MM.1S (cell line): ENCODE measurements at regions not wholly inside any gene's neighbourhood (a gene's known extent, or its start where the extent isn't known, plus 50 kb on each side); places are given as distances from the start of the nearest gene placed in this dataset.

Experiments
- DNase-seq: peaks from one replicate; pipeline ENCODE4 v3.0.0-alpha.2; 2015
- H2AFZ ChIP-seq: fragments of 300-600 bp; sonication (generic); 2 replicates; pipeline ENCODE4 v1.6.0; 2016; ENCODE audit warnings: antibody characterized with exemption, low read length
- H3F3A ChIP-seq: fragments of 300-600 bp; sonication (generic); 2 replicates; pipeline ENCODE4 v1.6.1; 2016; ENCODE audit warnings: mild to moderate bottlenecking, antibody characterized with exemption, low read length, moderate library complexity, mixed read lengths; ENCODE audit not compliant: insufficient read depth
- H3K27ac ChIP-seq: fragments of 300-600 bp; sonication (generic); 2 replicates; pipeline ENCODE4 v1.5.1; 2016; ENCODE audit warnings: mild to moderate bottlenecking, low read length
- H3K27me3 ChIP-seq: fragments of 300-600 bp; sonication (generic); replicated peaks from 2 replicates; pipeline ENCODE4 v1.6.0; 2016; ENCODE audit warnings: low read length; ENCODE audit not compliant: insufficient read depth
- H3K36me3 ChIP-seq: fragments of 300-600 bp; sonication (generic); replicated peaks from 2 replicates; pipeline ENCODE4 v1.6.1; 2016; ENCODE audit warnings: mild to moderate bottlenecking, low read length, mixed read lengths; ENCODE audit not compliant: insufficient read depth
- H3K4me1 ChIP-seq: fragments of 300-600 bp; sonication (generic); 2 replicates; pipeline ENCODE4 v1.6.1; 2016; ENCODE audit warnings: low read length, mixed read lengths
- H3K4me2 ChIP-seq: fragments of 300-600 bp; sonication (generic); 2 replicates; pipeline ENCODE4 v1.6.0; 2016; ENCODE audit warnings: low read depth, low read length
- H3K4me3 ChIP-seq: fragments of 300-600 bp; sonication (generic); 2 replicates; pipeline ENCODE4 v1.5.1; 2016; ENCODE audit warnings: low read length, mixed read lengths
- H3K79me2 ChIP-seq: fragments of 300-600 bp; sonication (generic); 2 replicates; pipeline ENCODE4 v1.6.1; 2016; ENCODE audit warnings: mixed run types, low read length, mixed read lengths
- H3K9ac ChIP-seq: fragments of 300-600 bp; sonication (generic); 2 replicates; pipeline ENCODE4 v1.6.1; 2016; ENCODE audit warnings: low read length, mixed read lengths
- H3K9me2 ChIP-seq: fragments of 300-600 bp; sonication (generic); replicated peaks from 2 replicates; pipeline ENCODE4 v1.6.1; 2016; ENCODE audit warnings: mild to moderate bottlenecking, low read length, mixed read lengths; ENCODE audit not compliant: insufficient read depth
- H3K9me3 ChIP-seq: fragments of 300-600 bp; sonication (generic); replicated peaks from 2 replicates; pipeline ENCODE4 v1.6.1; 2016; ENCODE audit warnings: mild to moderate bottlenecking, low read length, mixed read lengths; ENCODE audit not compliant: insufficient read depth
- H4K20me1 ChIP-seq: fragments of 300-600 bp; sonication (generic); 2 replicates; pipeline ENCODE4 v1.6.1; 2016; ENCODE audit warnings: mild to moderate bottlenecking, low read length, moderate library complexity, mixed read lengths; ENCODE audit not compliant: insufficient read depth
- CTCF ChIP-seq: fragments of 300-600 bp; sonication (generic); IDR thresholded peaks from 2 replicates; pipeline ENCODE4 v1.5.1; 2016; ENCODE audit warnings: antibody characterized with exemption, low read length, mixed read lengths
- EZH2 ChIP-seq: fragments of 300-600 bp; sonication (generic); optimal IDR thresholded peaks from 2 replicates; pipeline ENCODE3; 2017; ENCODE audit warnings: low read depth, mild to moderate bottlenecking, antibody characterized with exemption, low read length, mixed read lengths
- EZH2phosphoT487 ChIP-seq: fragments of 300-600 bp; sonication (generic); IDR thresholded peaks from 2 replicates; pipeline ENCODE4 v1.6.1; 2018; ENCODE audit warnings: antibody characterized with exemption, low read length

GRCh38 chr10:133002685-133003084, 60.3 kb upstream of the CFAP46 start:
- Histone ChIP-seq H3K9me3 (no peaks in the 10 kb centered on the region), H3K27ac (no peak overlapping the region), H3K79me2 (no peaks in the 10 kb centered on the region), H4K20me1 (no peaks in the 10 kb centered on the region), H3K27me3 (peaks cover 56% of the 10 kb centered on the region), H3K4me2 (no peak overlapping the region), H3K36me3 (no peaks in the 10 kb centered on the region), H2AFZ (no peak overlapping the region), H3K9me2 (no peaks in the 10 kb centered on the region), H3F3A (no peaks in the 10 kb centered on the region), H3K9ac (no peak overlapping the region), H3K4me3 (no peak overlapping the region), H3K4me1 (no peaks in the 10 kb centered on the region)
- TF ChIP-seq EZH2phosphoT487 (no peak), CTCF (no peak), EZH2 (no peak)
- DNase-seq: no peak

DNA sequence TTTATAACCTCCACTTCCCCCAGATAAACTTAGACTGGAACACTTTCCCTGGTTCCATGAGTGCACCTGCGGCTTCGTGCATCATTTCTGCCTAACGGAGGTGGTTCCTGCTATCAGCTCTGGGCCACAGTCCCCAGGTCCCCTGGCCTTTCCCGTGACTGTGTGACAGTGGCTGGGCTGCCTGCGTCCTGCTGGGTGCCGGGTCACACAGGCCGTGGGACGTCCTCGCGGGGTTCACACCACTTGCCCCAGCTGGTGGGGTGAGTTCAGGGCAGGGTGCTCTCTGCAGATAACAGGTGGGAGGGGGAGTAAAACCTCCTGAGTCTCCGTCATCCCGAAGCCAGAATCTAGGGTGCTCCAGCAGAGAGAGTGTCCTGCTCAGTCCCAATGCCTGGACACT, 58.7 kb upstream of the CFAP46 start:
- H3K27me3 ChIP-seq: peaks cover 63% of the 10 kb centered on the region
- H3K9ac ChIP-seq: no peak overlapping the region
- TF ChIP-seq EZH2 (no peak), EZH2phosphoT487 (no peak)
- H3K4me3 ChIP-seq: no peak overlapping the region
- H3F3A ChIP-seq: no peaks in the 10 kb centered on the region
- DNase-seq: no peak
- no peaks in the 10 kb centered on the region for H3K36me3 ChIP-seq
- H3K9me2 ChIP-seq: no peaks in the 10 kb centered on the region
- no peaks in the 10 kb centered on the region for H4K20me1 ChIP-seq
- H3K79me2 ChIP-seq: no peaks in the 10 kb centered on the region
- H2AFZ ChIP-seq: no peak overlapping the region
- no peaks in the 10 kb centered on the region for H3K9me3 ChIP-seq
- H3K27ac ChIP-seq: no peak overlapping the region
- H3K4me2 ChIP-seq: no peak overlapping the region
- no peaks in the 10 kb centered on the region for H3K4me1 ChIP-seq

- Histone ChIP-seq H3K36me3 (no peaks in the 10 kb centered on the region), H3K4me1 (no peaks in the 10 kb centered on the region), H3K27me3 (peaks cover 63% of the 10 kb centered on the region)
Measured at GRCh38 chr10:133000648-133001047, 58.3 kb upstream of the CFAP46 start.

More at GRCh38 chr10:133000648-133001047, 58.3 kb upstream of the CFAP46 start:
- H3K4me3 ChIP-seq: no peak overlapping the region
- H3K4me2 ChIP-seq: no peak overlapping the region
- no peak for DNase-seq
- H4K20me1 ChIP-seq: no peaks in the 10 kb centered on the region
- no peak overlapping the region for H3K27ac ChIP-seq
- H3K79me2 ChIP-seq: no peaks in the 10 kb centered on the region
- TF ChIP-seq CTCF (no peak), EZH2phosphoT487 (no peak), EZH2 (no peak)
- H3K9ac ChIP-seq: no peak overlapping the region
- no peaks in the 10 kb centered on the region for H3F3A ChIP-seq
- no peaks in the 10 kb centered on the region for H3K9me2 ChIP-seq
- H3K9me3 ChIP-seq: no peaks in the 10 kb centered on the region
- H2AFZ ChIP-seq: no peak overlapping the region
